GM23338 (cell line): ENCODE measurements at regions not wholly inside any gene's neighbourhood (a gene's known extent, or its start where the extent isn't known, plus 50 kb on each side); places are given as distances from the start of the nearest gene placed in this dataset.

Experiments
- CREB1 ChIP-seq: fragments of 250-450 bp; sonication (Bioruptor Pico); IDR thresholded peaks from 2 replicates; pipeline ENCODE4 v1.5.0; 2020; ENCODE audit warnings: low read depth, mild to moderate bottlenecking, moderate library complexity
- EZH2 ChIP-seq: fragments of 200-600 bp; sonication (generic); IDR thresholded peaks from one replicate; pipeline ENCODE4 v1.8.0; 2017; ENCODE audit warnings: antibody characterized with exemption, mild to moderate bottlenecking, low read depth; ENCODE audit not compliant: unreplicated experiment
- EZH2phosphoT487 ChIP-seq: fragments of 200-600 bp; sonication (generic); IDR thresholded peaks from one replicate; pipeline ENCODE4 v1.8.1; 2018; ENCODE audit warnings: antibody characterized with exemption; ENCODE audit not compliant: unreplicated experiment
- JUNB ChIP-seq: IDR thresholded peaks from one replicate; pipeline ENCODE4 v1.6.1; 2016; ENCODE audit warnings: antibody characterized with exemption; ENCODE audit not compliant: unreplicated experiment
- NANOG ChIP-seq: IDR thresholded peaks from 2 replicates; pipeline ENCODE4 v1.6.1; 2016; ENCODE audit warnings: antibody characterized with exemption, borderline replicate concordance
- POLR2AphosphoS5 ChIP-seq: IDR thresholded peaks from 2 replicates; pipeline ENCODE4 v1.6.1; 2016; ENCODE audit warnings: antibody characterized with exemption, low read depth
- REST ChIP-seq: IDR thresholded peaks from one replicate; pipeline ENCODE4 v1.6.1; 2018; ENCODE audit warnings: antibody characterized with exemption; ENCODE audit not compliant: unreplicated experiment
- STAT1 ChIP-seq: IDR thresholded peaks from one replicate; pipeline ENCODE4 v1.6.1; 2016; ENCODE audit warnings: antibody characterized with exemption; ENCODE audit not compliant: unreplicated experiment
- ZNF114 ChIP-seq: fragments of 250-450 bp; sonication (Bioruptor Pico); IDR thresholded peaks from 2 replicates; pipeline ENCODE4 v1.5.0; 2020; ENCODE audit warnings: mild to moderate bottlenecking, moderate library complexity
- ZNF331 ChIP-seq: fragments of 250-450 bp; sonication (Bioruptor Pico); IDR thresholded peaks from 2 replicates; pipeline ENCODE4 v1.5.0; 2020; ENCODE audit warnings: low read depth, mild to moderate bottlenecking, moderate library complexity
- TF ChIP-seq, protein P1 (sequence below), 2 experiments: fragments of 200-600 bp in 1 of 2; sonication (generic) in 1 of 2; conservative IDR thresholded peaks; 2 replicates each; pipeline versions ENCODE4 v1.5.1 to v1.6.1; 2016 to 2017; ENCODE audit warnings: antibody characterized with exemption in 2 of 2, low read depth in 2 of 2, mild to moderate bottlenecking in 2 of 2, moderate library complexity in 1 of 2
- TF ChIP-seq, protein P2 (sequence below): IDR thresholded peaks from 2 replicates; pipeline ENCODE4 v1.6.1; 2016; ENCODE audit warnings: antibody characterized with exemption

GRCh38 chr2:59850554-59850953 is 702.9 kb downstream of the BCL11A start:
- TF ChIP-seq POLR2AphosphoS5 (no peak), EZH2 (no peak), REST (no peak), ZNF114 (no peak), EZH2phosphoT487 (no peak), NANOG (no peak), ZNF331 (CRISPR knock-in tag) (no peak), CREB1 (CRISPR knock-in tag) (no peak), JUNB (no peak), STAT1 (no peak)
- TF ChIP-seq, protein P1, sequence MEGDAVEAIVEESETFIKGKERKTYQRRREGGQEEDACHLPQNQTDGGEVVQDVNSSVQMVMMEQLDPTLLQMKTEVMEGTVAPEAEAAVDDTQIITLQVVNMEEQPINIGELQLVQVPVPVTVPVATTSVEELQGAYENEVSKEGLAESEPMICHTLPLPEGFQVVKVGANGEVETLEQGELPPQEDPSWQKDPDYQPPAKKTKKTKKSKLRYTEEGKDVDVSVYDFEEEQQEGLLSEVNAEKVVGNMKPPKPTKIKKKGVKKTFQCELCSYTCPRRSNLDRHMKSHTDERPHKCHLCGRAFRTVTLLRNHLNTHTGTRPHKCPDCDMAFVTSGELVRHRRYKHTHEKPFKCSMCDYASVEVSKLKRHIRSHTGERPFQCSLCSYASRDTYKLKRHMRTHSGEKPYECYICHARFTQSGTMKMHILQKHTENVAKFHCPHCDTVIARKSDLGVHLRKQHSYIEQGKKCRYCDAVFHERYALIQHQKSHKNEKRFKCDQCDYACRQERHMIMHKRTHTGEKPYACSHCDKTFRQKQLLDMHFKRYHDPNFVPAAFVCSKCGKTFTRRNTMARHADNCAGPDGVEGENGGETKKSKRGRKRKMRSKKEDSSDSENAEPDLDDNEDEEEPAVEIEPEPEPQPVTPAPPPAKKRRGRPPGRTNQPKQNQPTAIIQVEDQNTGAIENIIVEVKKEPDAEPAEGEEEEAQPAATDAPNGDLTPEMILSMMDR (conservative IDR thresholded peaks at IDR 0.05; ENCODE audit: low read depth in 2 of 2): no peak
- TF ChIP-seq, protein P2, sequence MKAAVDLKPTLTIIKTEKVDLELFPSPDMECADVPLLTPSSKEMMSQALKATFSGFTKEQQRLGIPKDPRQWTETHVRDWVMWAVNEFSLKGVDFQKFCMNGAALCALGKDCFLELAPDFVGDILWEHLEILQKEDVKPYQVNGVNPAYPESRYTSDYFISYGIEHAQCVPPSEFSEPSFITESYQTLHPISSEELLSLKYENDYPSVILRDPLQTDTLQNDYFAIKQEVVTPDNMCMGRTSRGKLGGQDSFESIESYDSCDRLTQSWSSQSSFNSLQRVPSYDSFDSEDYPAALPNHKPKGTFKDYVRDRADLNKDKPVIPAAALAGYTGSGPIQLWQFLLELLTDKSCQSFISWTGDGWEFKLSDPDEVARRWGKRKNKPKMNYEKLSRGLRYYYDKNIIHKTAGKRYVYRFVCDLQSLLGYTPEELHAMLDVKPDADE: no peak
